ENCODE measurements at regions not wholly inside any gene's neighbourhood (a gene's known extent, or its start where the extent isn't known, plus 50 kb on each side); places are given as distances from the start of the nearest gene placed in this dataset.

DNA sequence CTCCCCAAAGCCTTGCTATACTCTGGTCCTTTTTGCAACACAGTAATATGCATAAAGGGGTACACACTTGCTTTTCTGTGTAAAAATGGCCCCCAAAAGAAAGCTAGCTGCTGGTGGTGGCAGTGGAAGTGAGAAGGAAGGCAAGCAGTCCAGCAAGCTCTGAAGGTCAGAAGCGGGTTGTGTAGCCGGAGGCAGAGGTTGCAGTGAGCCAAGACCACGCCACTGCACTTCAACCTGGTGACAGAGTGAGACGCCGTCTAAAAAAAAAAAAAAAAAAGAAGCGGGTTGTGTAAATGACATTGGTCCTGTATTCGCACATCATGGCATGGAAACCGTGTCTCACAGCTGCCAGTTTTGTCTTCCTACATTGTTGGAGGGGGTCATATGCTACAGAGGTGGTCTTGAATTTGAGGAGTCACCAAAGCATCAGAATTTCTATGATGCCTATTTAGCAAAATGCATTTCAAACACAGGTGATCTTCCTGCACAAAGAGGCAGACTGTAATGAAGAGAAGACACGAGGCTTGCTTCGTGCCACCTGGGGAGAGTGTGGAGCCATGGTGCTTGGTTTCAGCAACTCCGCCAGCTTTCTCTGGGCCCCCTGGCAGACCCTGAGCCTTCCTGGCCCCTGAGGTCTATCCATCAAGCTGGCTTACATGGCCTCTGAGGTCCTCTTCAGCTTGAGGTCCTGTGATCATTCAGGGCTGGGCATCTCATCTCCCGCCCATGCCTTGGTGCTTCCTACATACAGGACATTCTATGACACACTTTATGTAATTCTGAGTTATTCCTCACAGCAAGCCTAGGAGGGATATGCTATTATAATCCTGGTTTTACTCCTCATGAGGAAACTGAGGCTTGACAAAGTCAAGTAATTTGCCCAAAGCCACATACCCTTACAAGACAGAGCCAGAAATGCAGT, 71.0 kb downstream of the TOMM20 start:
- no peak overlapping the region for H3K9ac ChIP-seq (ENCODE audit: low read length)
- H3K79me2 ChIP-seq (replicated peaks; ENCODE audit: insufficient read depth, low read length), result no peaks in the 10 kb centered on the region
- H3F3A ChIP-seq (ENCODE audit: insufficient read depth, low read length, poor library complexity, severe bottlenecking), result no peaks in the 10 kb centered on the region
- H3K9me2 ChIP-seq (ENCODE audit: insufficient read depth, low read length), result no peaks in the 10 kb centered on the region
- H3K9me3 ChIP-seq (ENCODE audit: low read length), result no peaks in the 10 kb centered on the region
- no peak overlapping the region for H3K4me2 ChIP-seq (ENCODE audit: low read length)
- H3K27ac ChIP-seq (ENCODE audit: low read length), result no peak overlapping the region
- H4K20me1 ChIP-seq (ENCODE audit: insufficient read depth), result no peaks in the 10 kb centered on the region
- H2AFZ ChIP-seq (ENCODE audit: low read depth, low read length), result no peak overlapping the region
- H3K36me3 ChIP-seq (ENCODE audit: insufficient read depth, low read length), result no peaks in the 10 kb centered on the region
- TF ChIP-seq MXI1 (conservative IDR thresholded peaks at IDR 0.05; ENCODE audit: poor library complexity, severe bottlenecking) (no peak), EZH2 (IDR thresholded peaks at IDR 0.05; ENCODE audit: borderline replicate concordance, insufficient read depth, low read length, poor library complexity, severe bottlenecking) (no peak), TAF1 (IDR thresholded peaks at IDR 0.05; ENCODE audit: low read depth) (no peak), SMC3 (conservative IDR thresholded peaks at IDR 0.05; ENCODE audit: poor library complexity) (no peak), EP300 (conservative IDR thresholded peaks at IDR 0.05; ENCODE audit: poor library complexity, severe bottlenecking) (no peak), RAD21 (conservative IDR thresholded peaks at IDR 0.05) (no peak), POLR2AphosphoS5 (IDR thresholded peaks at IDR 0.05) (no peak), CTCF (IDR thresholded peaks at IDR 0.05; ENCODE audit: poor library complexity, severe bottlenecking) (no peak)
- TF ChIP-seq, protein P1, sequence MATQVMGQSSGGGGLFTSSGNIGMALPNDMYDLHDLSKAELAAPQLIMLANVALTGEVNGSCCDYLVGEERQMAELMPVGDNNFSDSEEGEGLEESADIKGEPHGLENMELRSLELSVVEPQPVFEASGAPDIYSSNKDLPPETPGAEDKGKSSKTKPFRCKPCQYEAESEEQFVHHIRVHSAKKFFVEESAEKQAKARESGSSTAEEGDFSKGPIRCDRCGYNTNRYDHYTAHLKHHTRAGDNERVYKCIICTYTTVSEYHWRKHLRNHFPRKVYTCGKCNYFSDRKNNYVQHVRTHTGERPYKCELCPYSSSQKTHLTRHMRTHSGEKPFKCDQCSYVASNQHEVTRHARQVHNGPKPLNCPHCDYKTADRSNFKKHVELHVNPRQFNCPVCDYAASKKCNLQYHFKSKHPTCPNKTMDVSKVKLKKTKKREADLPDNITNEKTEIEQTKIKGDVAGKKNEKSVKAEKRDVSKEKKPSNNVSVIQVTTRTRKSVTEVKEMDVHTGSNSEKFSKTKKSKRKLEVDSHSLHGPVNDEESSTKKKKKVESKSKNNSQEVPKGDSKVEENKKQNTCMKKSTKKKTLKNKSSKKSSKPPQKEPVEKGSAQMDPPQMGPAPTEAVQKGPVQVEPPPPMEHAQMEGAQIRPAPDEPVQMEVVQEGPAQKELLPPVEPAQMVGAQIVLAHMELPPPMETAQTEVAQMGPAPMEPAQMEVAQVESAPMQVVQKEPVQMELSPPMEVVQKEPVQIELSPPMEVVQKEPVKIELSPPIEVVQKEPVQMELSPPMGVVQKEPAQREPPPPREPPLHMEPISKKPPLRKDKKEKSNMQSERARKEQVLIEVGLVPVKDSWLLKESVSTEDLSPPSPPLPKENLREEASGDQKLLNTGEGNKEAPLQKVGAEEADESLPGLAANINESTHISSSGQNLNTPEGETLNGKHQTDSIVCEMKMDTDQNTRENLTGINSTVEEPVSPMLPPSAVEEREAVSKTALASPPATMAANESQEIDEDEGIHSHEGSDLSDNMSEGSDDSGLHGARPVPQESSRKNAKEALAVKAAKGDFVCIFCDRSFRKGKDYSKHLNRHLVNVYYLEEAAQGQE (IDR thresholded peaks at IDR 0.05; ENCODE audit: borderline replicate concordance), result no peak
- no peaks in the 10 kb centered on the region for H3K27me3 ChIP-seq (ENCODE audit: insufficient read depth, low read depth, low read length)
- H3K4me3 ChIP-seq (ENCODE audit: low read length), result no peak overlapping the region

GRCh38 chr1:235056937-235057336, 71.7 kb downstream of the TOMM20 start:
- H3F3A ChIP-seq (ENCODE audit: insufficient read depth, low read length, poor library complexity, severe bottlenecking), result no peaks in the 10 kb centered on the region
- H4K20me1 ChIP-seq (ENCODE audit: insufficient read depth), result no peaks in the 10 kb centered on the region
- H3K79me2 ChIP-seq (replicated peaks; ENCODE audit: insufficient read depth, low read length), result no peaks in the 10 kb centered on the region
- H3K4me2 ChIP-seq (ENCODE audit: low read length), result no peak overlapping the region
- TF ChIP-seq, protein P1 (IDR thresholded peaks at IDR 0.05; ENCODE audit: borderline replicate concordance), result no peak
- no peak for TF ChIP-seq CTCF (IDR thresholded peaks at IDR 0.05; ENCODE audit: poor library complexity, severe bottlenecking)
- no peak for TF ChIP-seq SMC3 (conservative IDR thresholded peaks at IDR 0.05; ENCODE audit: poor library complexity)
- TF ChIP-seq EP300 (conservative IDR thresholded peaks at IDR 0.05; ENCODE audit: poor library complexity, severe bottlenecking), result no peak
- no peak for TF ChIP-seq POLR2AphosphoS5 (IDR thresholded peaks at IDR 0.05)
- TF ChIP-seq EZH2 (IDR thresholded peaks at IDR 0.05; ENCODE audit: borderline replicate concordance, insufficient read depth, low read length, poor library complexity, severe bottlenecking), result no peak
- no peak for TF ChIP-seq RAD21 (conservative IDR thresholded peaks at IDR 0.05)
- no peak for TF ChIP-seq MXI1 (conservative IDR thresholded peaks at IDR 0.05; ENCODE audit: poor library complexity, severe bottlenecking)
- TF ChIP-seq TAF1 (IDR thresholded peaks at IDR 0.05; ENCODE audit: low read depth), result no peak
- no peak overlapping the region for H3K27ac ChIP-seq (ENCODE audit: low read length)
- no peaks in the 10 kb centered on the region for H3K9me3 ChIP-seq (ENCODE audit: low read length)
- no peak overlapping the region for H3K9ac ChIP-seq (ENCODE audit: low read length)
- H3K9me2 ChIP-seq (ENCODE audit: insufficient read depth, low read length), result no peaks in the 10 kb centered on the region
- H3K36me3 ChIP-seq (ENCODE audit: insufficient read depth, low read length), result no peaks in the 10 kb centered on the region
- H2AFZ ChIP-seq (ENCODE audit: low read depth, low read length), result no peak overlapping the region
- H3K27me3 ChIP-seq (ENCODE audit: insufficient read depth, low read depth, low read length), result no peaks in the 10 kb centered on the region
- H3K4me3 ChIP-seq (ENCODE audit: low read length), result no peak overlapping the region

Measured in neural cell (in vitro differentiated cells).